Mammary epithelial cell (primary cell): ENCODE measurements at regions not wholly inside any gene's neighbourhood (a gene's known extent, or its start where the extent isn't known, plus 50 kb on each side); places are given as distances from the start of the nearest gene placed in this dataset.
"Not testable (repeated sequence)": the region's sequence is repeated elsewhere in the genome, so short reads cannot be mapped to it uniquely, and the experiment has no call there.

Experiments
- EZH2 ChIP-seq: IDR thresholded peaks from 2 replicates; pipeline ENCODE4 v1.6.1; 2012; ENCODE audit warnings: low read length, inconsistent platforms, borderline replicate concordance
- TF ChIP-seq, protein P1 (sequence below), 2 donors: IDR thresholded peaks in 1 of 2; conservative IDR thresholded peaks in 1 of 2; 2 replicates each; pipeline ENCODE4 v1.5.1; 2011 to 2012; ENCODE audit warnings: inconsistent platforms in 2 of 2, low read length in 2 of 2, mild to moderate bottlenecking in 2 of 2, control low read depth in 1 of 2, low read depth in 1 of 2; ENCODE audit not compliant: insufficient read depth in 1 of 2; ENCODE audit errors: extremely low read depth in 1 of 2

GRCh38 chr2:128679680-128680079 lies 361.0 kb upstream of the HS6ST1 start:
- TF ChIP-seq, protein P1, sequence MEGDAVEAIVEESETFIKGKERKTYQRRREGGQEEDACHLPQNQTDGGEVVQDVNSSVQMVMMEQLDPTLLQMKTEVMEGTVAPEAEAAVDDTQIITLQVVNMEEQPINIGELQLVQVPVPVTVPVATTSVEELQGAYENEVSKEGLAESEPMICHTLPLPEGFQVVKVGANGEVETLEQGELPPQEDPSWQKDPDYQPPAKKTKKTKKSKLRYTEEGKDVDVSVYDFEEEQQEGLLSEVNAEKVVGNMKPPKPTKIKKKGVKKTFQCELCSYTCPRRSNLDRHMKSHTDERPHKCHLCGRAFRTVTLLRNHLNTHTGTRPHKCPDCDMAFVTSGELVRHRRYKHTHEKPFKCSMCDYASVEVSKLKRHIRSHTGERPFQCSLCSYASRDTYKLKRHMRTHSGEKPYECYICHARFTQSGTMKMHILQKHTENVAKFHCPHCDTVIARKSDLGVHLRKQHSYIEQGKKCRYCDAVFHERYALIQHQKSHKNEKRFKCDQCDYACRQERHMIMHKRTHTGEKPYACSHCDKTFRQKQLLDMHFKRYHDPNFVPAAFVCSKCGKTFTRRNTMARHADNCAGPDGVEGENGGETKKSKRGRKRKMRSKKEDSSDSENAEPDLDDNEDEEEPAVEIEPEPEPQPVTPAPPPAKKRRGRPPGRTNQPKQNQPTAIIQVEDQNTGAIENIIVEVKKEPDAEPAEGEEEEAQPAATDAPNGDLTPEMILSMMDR (conservative IDR thresholded peaks at IDR 0.05 in 1 of 2, IDR thresholded peaks at IDR 0.05 in 1 of 2; ENCODE audit: extremely low read depth in 1 of 2, insufficient read depth in 1 of 2, low read depth in 1 of 2, low read length in 2 of 2) = not testable (repeated sequence)
- not testable (repeated sequence) for TF ChIP-seq EZH2
